ENCODE measurements at regions not wholly inside any gene's neighbourhood (a gene's known extent, or its start where the extent isn't known, plus 50 kb on each side); places are given as distances from the start of the nearest gene placed in this dataset.
A peak's percentile ranks its signal among the peaks of the same experiment; 100 is the strongest.

DNA sequence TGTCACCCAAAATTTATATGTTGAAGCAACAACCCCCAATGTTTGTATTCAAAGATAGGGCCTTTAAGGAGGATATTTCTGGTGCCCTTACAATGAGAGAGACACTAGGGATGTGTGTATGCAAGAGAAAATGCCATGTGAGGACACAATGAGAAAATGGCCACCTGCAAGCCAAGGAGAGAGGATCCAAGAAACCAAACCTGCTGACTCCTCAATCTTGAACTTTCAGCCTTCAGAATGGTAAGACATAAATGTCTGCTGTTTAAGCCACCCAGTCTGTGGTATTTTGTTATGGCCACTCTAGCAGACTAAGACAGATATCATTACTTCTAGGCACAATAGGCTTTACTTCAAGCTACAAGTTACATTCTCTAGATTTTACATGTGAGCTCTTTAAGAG lies 1145.1 kb upstream of the MAP3K7 start:
- DNase-seq: no peak

DNA sequence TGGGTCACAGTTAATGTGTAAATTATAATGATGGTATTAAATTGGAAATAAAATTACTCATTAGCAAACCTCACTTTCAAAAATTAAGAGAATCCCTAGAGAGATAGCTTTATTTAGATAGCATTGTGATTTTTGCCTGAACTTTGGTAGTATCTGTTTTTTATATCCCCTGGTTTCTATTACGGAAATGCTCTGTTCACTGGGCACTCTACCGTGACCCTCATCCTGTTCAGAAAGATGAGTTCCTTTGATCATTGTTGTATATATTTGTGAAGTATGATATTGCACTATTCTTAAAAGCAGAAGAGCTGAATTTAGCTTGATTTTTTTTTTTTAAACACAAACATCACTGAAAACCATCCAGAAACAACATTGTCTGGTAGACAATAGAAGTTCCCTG lies 1143.8 kb upstream of the MAP3K7 start:
- no peak for DNase-seq

DNA sequence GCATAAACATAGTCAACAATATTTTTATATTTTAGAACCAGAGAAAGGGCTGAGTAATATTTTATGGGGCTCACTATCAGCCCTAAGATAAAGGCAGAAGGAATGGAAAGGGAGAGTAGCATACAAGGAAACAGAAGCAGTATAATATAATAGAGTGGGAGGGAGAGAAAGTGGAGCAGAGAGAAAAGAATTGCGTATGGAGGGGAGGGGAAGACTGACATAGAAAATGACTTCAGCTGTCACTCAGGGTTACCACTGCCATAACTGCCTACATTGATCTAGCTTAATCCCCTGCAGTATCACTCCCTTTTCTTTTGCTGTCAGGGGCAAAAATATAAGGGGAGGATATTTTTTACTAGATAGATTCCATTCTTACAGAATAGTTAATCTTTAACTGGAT lies 1133.5 kb upstream of the MAP3K7 start:
- DNase-seq: no peak

DNA sequence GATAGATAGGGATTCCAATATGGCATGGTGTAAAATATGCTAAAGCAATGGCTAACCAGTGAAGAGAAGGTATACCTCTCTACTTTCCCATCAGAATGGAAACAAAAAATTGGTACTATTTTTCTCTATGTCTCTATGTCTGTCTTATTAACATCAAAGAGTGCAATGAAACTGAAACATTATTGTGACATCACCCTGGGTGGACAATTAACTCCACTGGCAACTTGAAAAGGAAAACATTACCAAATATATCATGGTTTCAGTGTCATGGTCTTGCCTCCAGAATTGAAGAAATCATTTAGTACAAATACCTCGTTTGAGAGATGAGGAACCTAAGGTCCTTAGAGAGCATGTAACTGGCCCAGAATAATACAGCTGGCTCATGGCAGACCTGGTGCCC lies 1132.5 kb upstream of the MAP3K7 start:
- DNase-seq: no peak

DNA sequence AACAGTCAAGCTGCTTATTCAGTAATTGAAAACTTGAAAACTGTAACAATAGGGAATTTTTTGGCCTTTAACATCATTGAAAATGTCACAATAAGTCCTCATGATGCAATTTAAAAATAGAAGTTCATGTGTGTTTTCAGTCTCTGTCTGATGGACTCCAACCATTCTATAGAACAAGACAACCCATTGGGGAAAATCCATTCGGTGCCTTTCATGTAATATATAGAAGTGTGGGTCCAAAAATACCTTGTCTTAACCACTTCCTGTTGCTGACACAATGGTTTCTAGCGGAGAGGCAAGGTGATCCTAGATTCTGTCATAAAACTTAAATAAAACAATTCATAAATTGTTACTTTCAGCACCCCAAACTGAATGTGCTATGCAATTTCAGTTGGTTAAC lies 1131.3 kb upstream of the MAP3K7 start:
- no peak for DNase-seq

DNA sequence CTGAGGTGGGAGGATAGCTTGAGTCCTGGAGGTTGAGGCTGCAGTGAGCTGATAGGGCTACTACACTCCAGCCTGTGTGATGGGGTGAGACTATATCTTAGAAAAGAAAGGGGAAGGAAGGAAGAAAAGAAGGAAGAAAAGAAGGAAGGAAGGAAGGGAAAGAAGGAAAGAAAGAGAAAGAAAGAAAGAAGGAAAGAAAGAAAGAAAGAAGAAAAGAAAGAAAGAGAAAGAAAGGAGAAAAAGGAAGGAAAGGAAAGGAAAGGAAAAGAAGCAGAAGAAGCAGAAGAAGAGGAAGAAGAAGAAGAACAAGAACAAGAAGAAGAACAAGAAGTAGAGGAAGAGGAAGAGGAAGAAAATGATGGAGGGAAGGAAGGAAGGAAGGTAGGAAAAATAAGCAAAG lies 1130.2 kb upstream of the MAP3K7 start:
- DNase-seq: no peak

DNA sequence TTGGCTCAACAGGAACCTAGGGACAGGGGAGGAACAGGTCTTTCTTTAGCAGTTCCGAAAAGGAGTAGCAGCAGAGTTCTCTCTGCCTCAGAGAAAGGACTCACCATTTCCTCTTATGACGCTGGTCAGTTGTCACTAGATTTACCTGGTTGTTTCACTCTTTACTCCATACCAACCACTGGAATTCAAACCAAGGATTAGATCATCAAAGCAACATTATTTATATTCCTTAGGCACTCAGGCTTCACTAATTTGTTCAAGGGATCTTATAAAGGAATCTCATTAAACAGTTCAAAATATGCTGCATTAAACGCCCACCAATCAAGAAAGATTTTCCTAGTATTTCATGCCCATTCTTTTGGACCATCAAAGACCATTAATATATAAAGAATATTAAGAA lies 1129.5 kb upstream of the MAP3K7 start:
- no peak for DNase-seq

DNA sequence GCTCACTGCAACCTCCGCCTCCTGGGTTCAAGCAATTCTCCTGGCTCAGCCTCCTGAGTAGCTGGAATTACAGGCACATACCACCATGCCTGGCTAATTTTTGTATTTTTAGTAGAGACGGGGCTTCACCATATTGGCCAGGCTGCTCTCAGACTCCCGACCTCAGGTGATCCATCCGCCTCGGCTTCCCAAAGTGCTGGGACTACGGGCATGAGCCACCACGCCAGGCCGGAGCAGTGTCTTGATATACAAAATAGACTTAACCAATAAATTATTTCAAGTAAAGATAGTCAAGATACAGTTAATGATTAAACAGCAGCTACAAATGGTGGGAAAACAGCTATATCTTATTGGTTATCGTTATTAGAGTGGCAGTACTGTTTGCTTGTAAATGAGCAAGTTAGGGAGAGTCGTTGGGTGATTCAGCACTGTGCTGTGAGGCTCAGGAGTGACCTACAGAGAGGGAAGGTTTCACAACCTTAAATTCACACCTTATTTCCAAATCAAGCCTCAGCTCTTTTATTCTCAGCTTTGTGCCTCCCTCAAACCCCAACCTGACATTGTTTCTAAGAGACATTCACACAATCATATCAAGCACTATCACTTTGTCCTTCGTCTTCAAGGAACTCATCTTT lies 1128.4 kb upstream of the MAP3K7 start:
- DNase-seq: no peak

DNA sequence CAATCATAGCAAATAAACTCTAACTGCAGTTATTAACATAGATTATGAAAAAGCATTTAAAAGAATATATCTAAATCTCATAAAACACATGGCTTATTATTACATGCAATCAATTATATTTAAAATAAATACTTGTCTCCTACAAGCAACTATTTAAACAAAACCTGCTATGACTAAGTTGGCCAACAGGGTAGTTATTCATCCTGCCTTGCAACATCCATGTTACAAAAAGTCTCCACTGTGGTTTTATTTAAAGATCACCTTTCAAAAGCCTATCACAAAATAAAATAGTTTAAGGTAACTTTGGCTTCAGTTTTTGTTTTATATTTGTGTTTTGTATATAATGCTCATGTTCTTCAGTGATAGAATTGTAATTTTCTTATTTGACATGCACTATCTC lies 1127.0 kb upstream of the MAP3K7 start:
- no peak for DNase-seq

DNA sequence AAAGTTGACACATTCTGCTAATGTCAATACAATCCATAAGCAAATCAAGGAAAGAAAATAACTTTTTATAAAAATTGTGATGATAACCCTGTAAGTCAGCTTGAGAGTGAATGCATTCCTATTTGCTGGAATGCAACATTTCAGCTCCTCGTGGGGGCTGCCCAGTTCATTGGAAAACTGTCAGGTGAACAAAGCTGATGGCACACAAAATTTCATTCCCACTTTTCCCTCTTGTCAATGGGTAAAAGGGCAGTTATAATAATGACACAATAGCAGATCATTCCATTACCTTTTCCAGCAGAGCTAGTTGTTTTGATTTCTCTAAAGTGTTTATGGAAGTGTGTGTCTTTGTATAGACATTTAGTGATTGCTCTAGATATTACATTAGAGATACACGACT lies 1124.6 kb upstream of the MAP3K7 start:
- no peak for DNase-seq

DNA sequence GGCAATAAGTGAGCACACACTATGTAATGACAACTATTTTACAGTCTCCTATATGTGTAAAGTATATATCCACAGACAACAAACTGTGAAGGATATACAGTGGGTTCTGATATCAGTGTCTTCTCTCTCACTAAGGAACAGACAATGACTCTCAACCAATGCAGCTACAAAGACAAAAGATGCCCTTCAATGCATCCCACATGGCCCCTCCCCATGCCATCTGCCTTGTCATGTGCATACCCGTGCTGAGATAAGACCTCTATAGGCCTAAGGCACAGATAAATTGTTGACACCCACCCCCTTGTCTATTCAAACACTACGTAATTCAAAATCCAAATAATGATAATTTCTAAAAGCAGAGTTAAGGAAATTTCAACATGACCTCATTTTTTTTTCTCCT lies 1123.5 kb upstream of the MAP3K7 start:
- no peak for DNase-seq

DNA sequence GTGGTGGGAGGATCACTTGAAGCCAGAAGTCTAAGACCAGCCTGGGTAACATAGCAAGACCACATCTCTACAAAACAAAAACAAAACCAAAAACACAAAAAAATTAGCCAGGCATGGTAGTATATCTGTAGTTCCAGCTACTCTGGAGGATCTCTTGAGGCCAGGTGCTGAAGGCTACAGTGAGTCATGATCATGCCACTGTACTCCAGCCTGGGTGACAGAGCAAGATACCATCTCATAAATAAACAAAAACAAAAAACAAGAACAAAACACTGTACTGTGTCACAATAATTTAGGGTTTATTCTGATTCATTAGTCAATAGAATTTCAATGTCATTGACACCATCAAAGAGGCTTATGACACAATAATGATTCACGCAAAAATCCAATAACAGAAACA lies 1121.7 kb upstream of the MAP3K7 start:
- DNase-seq: no peak

DNA sequence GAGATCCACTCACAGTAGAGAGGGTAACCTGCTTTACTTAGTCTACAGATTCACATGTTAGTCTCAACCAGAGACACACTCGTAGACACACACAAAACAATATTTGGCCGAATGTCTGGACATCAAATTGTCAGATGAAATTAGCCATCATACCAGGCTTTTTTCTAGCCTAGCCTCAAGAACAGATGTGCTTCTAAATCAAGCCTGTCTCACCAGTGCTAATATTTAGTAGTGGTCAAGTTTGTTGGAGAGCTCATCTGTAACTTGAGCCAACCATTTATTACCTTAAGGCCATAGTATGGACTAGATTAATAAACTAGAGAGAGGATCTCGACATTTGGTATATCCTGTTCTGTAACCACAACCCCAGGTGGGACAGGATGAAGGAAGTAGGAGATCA lies 1118.8 kb upstream of the MAP3K7 start:
- no peak for DNase-seq

DNA sequence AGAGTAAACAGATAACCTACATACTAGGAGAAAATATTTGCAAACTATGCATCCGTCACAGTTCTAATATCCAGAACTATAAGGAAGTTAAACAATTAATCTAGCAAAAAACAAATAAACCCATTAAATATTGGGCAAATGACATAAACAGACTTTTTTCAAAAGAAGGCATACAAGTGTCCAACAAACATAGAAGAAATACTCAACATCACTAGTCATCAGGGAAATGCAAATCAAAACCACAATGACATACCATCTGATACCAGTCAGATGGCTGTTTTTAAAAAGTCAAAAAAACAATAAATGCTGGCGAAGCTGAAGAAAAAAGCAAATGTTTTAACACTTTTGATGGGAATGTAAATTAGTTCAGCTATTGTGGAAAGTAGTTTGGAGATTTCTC lies 1117.7 kb upstream of the MAP3K7 start:
- no peak for DNase-seq

DNA sequence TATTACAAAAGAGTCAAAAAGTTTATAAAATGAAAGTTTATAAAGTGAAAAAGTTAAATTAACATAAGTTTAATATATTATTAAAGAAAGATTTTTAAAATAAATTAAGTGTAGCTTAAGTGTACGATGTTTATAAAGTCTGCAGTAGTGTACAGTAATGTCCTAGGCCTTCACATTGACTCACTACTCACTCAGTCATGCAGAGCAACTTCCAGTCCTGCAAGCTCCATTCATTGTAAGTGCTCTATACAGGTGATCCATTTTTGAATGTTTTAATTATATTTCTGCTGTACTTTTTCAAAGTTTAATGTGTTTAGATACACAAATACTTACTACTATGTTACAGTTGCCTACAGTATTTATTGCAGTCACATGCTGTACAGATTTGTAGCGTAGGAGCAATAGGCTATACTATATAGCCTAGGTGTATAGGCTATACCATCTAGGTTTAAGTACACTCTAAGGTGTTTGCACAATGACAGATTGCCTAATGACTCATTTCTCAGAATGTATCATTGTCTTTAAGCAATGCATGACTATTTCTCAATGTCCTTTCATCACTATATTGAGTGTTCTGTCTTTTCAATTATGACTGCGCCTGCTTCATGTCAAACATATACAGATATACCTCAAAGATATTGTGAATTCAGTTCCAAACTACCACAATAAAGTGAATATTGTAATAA lies 1110.3 kb upstream of the MAP3K7 start:
- no peak for DNase-seq

DNA sequence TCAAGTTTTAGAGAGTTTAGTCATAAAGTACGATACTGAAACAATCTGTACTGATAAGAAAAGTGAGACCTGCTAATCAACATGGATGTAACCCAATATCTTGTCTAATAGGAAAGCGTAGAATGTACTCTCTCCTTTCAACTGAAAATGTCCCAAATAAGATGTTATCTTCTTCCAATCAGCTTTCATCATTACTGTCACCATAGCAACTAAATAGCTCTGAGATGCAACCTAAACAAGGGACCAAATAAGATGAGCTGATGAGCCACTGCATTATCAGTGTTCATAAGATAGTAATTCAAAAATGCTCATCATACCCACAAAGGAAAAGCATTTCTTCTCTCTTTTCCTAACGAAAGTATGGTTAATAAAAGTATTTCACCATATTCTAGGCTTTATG lies 1108.3 kb upstream of the MAP3K7 start:
- DNase-seq: no peak

DNA sequence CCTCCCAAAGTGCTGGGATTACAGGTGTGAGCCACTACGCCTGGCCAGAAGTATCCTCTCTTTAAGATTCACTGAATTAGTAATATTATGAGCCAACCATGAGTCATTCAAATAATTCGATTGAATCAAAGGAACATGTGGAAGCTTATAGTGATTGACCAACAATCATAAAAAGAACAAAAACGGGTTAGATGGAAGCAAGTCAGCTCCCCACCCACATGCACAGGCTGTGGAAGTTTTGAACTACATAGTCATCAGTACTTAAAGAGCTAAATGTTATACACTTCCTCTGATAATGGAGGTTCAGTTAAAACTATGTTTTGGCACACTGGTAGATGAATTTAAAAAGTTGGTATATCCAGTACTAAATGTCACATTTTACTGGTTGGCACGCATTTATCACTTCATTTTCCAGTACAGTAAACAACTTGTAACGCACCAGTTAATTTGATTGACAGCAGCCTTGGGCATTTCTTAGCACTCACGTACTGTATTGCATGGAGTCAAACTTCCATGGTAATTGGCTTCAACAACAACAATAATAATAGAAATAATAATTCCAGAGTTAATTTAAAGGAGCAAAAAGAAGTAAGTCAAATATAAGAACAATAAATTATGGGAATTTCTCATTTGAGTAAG lies 1107.3 kb upstream of the MAP3K7 start:
- DNase-seq: no peak

DNA sequence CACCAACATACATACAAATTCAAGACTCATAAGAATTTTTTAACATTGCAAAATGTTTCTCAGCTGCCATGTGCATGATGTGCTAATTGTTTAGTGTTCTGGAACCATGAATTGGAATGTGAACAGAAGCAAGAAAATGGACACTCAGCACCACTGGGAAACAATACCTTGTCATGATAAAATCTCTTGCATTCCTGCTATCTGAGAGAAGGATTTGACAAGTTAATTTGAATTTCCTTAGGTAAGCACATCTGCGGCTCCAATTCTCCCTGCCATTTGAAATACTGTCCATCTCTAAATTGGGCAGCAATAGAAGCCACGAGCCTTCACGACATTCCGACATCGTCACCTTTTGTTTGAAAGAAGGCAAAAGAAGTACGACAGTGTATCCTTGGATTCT lies 1104.6 kb upstream of the MAP3K7 start:
- no peak for DNase-seq

DNA sequence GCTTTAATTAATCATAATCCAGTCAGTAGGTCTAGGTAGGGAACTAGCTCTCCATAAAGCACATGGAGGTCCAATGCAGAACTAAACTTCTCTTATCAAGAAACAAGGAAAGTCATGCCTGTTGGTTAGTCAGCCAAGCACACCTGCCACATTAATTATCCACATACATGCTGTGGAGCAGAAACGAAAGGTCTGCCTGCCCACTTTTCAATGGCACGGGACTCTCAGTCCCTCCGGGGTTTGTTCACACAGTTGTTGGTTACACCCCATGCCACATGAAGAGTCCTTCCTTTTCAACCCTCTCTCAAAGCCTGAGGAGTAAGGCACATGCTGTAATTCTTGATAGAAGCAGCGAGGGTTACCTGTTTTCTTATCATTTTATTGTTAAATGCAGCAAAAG lies 1096.4 kb upstream of the MAP3K7 start:
- no peak for DNase-seq

DNA sequence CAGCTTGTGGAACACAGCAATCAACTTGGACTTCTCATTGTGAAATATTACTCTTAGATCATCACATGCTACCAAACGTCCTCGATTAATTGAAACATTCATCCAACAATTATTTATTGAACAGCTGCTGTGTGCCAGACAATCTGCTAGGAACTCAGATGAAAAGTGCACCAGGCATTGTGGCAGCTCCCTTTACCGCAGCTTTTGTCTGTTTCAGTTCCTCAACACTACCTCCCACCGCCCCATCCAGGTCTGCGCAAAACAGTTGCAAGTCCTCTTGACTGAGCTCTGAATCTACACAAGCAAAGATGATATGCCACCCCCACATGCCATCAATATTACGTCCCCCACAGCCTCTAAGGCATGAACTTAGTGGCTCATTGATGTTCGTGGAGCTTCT lies 1094.4 kb upstream of the MAP3K7 start:
- no peak for DNase-seq

DNA sequence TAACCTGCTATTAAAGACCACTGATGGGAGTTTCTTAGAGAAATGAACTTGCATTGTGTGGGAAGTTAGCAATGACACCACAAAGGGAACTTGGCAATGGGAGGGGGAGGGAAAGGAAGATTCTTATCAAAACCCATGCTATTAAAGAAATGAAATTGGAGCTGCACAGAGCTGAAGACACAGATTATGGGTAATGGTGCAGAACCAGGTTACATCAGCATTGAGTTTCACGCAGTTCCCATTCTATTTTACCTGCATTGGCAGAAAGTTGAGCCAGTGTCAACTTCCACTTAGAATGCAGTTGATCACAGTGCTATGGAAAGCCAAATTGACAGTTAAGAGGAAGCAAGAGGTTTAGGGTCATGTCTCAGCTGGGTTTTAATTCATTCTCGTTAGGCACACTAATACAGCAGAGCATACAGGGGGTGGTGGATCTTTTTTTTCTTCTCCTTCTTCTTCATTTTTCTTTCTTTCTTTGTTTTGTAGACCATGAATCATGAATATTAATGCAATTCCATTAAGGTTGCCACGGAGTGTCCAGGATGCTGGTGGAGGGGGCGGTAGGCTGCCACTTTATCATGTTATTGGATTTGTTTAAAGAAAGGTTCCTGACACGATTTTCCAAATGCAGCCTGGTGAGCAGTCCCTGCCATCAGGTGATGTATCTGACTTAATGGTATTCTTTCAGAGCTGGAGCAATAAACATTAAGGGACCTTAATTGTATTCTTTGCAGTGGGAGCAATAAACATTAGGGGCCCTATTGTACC lies 1092.0 kb upstream of the MAP3K7 start:
- DNase-seq: peak; percentile 13

DNA sequence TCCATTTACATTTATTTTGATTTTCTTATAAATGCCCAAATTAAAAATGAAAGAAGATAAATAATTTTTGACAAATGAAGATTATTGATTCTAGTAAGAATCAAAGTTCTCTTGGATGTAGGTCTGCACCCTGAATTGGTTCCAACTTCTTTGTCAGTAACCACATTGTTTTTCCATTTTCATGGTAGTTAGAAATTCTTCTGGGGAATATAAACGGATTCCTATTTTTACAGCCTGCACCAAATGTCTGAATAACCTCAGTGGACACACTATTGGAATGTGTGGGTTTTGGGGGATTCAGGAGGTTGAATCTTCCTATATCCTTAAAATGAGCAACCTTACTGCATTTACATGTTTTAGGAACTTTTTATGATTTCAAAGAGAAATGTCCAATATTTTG lies 1085.3 kb upstream of the MAP3K7 start:
- no peak for DNase-seq

DNA sequence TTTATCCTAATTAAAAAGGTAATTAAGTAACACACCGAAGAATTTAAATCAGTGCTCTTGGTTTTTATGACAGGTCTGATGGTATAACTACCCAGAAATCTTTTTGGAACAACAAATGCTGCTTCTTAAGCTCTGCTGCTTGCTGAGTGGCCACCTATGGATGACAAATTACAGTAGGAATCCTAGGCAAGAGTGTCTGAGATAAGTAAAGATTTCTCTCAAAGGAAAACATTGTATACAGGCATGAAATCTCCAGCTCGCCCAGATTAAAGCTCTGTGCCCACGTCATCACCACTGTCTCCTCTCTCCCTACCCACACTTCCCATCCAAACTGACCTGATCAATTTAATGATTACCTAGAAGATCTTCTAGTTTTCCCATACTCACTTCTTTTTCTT lies 1083.0 kb upstream of the MAP3K7 start:
- DNase-seq: no peak
